NCI-H446 (cell line): ENCODE measurements at regions not wholly inside any gene's neighbourhood (a gene's known extent, or its start where the extent isn't known, plus 50 kb on each side); places are given as distances from the start of the nearest gene placed in this dataset.

Source experiments
- DNase-seq, 2 experiments: peaks; one replicate each; lab custom pipeline; 2025; lab: John Stamatoyannopoulos, UW

DNA sequence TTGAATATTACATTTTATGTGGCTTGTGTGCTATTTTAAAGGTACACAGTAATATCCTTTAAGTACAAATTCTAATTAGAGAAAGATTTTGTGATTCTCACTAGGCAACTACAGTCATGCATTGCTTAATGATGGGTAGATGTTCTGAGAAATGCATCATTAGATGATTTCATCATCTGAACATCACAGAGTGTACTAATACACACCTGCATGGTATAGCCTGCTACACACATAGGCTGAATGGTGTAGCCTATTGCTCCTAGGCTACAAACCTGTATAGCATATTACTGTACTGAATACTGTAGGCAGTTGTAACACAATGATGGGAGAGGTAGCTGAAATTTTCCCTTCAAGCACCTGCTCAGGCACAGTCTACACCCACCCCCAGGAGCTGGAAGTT is 217.4 kb upstream of the EOMES start:
- no peak for DNase-seq

DNA sequence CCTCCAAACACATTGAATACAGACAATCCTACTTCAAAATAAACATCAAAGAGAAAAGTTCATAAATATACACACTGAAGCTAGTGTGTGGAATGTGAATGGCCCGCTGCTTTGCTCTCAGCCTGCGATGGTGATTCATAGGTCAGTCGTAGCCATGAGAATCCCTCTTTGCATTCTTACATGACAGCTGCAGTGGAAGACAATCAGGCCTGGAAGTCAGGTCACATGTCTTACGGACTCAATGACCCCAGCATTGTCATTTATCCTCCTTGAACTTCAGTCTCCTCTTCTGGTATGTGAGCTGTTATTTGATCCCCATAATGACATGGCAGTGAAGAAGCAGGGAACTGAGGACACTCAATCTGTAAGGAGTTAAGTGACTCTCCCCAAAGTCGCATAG is 217.8 kb upstream of the EOMES start:
- no peak for DNase-seq

- DNase-seq, result no peak
Measured at GRCh38 chr3:27943106-27943505, 221.0 kb upstream of the EOMES start.

GRCh38 chr3:27945229-27945628 is 223.1 kb upstream of the EOMES start:
- no peak for DNase-seq

GRCh38 chr3:27960133-27960532 is 238.0 kb upstream of the EOMES start:
- no peak for DNase-seq

- no peak for DNase-seq
Measured at GRCh38 chr3:27963519-27963918, 241.4 kb upstream of the EOMES start.

DNA sequence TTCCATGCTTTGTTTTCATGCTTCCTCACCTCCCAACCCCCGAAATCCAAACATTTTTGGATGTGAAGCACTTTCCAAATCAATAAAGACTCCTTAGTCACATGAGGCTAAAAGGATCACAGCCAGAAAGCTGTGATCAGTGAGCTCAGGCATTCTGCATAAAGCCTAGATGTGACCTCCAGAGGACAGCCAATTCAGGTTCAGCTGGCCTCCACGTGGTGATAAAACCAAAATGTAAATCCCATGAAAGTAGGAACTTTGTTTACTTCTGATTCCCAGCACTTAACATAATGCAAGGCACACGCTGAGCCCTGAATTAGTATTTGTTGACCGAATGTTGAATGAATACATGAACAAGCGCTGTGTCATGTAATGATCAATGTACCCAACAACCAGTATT is 249.5 kb upstream of the EOMES start:
- DNase-seq, result no peak

DNA sequence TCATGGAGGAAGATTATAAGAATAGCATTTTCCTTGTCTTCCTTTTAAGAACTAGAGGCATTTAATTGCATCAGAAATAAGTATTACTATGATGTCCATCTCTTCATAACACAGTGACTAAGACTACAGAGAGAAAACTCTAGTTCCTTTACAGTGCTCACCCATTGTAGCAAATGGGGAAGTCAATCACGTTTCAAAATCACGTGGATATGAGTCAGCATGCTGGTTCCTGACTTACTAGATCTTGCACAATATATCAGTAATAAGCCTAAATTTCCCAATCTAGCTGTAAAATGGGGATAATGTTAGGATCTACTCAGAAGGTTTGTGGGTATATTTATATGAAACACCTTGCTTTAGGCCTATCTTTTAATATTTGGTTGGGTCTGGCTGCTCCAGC is 254.8 kb upstream of the EOMES start:
- no peak for DNase-seq

DNA sequence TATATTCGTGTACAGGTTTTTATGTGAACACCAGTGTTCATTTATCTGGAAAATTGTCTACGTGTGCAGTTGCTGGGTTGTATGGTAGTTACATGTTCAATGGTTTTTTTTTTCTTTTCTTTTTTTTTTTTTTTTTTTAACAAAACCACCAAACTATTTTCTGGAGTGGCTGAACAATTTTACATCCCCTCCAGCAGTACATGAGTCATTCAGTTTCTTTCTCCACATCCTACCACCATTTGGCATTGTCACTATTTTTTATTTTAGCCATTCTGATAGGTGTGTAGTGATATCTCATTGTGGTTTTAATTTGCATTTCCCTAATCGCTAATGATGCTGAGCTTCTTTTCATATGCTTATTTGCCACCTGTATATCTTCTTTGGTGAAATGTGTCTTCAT is 256.3 kb upstream of the EOMES start:
- DNase-seq, result no peak

- DNase-seq, result no peak
Measured at GRCh38 chr3:27985369-27986035, 255.9 kb upstream of the CMC1 start.

DNA sequence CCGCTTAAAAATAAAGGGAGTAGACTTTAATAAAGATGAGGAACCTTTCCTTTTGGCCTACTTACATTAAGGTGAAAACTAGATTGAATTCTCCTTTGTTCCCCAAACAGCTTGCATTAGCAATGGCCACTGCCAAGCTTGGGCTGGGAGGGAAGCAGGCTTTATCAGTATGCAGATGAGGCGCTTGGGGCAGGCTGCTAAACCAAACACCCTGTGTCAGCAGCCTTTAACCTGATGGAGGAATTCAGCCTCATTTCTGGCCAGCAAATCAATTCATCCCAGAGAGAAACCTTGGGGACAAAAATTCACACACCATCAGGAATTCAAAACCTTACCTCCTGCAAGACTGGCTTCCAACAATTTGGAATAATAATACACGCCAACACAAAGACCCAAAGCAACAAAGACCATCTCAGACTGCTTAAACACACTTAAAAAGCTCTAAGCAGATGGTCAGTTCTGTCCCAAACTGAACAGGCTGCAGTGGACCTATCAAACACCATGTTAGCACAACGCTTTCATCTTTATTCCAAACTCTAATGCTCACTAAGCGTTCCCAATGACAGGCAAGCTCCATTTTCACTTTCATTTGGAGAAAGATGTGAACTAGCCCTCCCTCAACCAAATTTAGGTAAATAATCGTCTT is 255.1 kb upstream of the CMC1 start:
- no peak for DNase-seq

DNA sequence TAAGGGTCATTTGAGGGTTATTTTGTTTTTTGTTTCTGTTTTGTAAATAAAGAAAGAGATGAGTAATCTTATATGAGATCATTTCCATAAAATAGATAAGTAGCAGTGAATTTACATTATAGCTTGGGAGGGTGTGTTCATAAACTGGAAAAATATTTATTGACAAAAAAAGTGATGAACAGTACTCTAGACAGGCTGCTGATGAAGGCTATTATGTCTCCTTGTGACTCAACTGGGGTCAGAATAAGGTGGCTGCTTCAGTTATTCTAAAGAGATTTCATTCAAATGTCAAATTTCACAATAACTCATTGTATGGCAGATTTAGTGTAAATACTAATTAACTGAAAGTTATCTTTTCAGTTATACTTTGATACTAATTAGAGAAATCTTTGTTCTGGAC is 251.1 kb upstream of the CMC1 start:
- no peak for DNase-seq

GRCh38 chr3:27990837-27991236 is 250.6 kb upstream of the CMC1 start:
- DNase-seq, result no peak

GRCh38 chr3:27993051-27993450 is 248.4 kb upstream of the CMC1 start:
- DNase-seq, result no peak

- no peak for DNase-seq
Measured at GRCh38 chr3:28000608-28001007, 240.8 kb upstream of the CMC1 start.

- no peak for DNase-seq
Measured at GRCh38 chr3:28008235-28008634, 233.2 kb upstream of the CMC1 start.

DNA sequence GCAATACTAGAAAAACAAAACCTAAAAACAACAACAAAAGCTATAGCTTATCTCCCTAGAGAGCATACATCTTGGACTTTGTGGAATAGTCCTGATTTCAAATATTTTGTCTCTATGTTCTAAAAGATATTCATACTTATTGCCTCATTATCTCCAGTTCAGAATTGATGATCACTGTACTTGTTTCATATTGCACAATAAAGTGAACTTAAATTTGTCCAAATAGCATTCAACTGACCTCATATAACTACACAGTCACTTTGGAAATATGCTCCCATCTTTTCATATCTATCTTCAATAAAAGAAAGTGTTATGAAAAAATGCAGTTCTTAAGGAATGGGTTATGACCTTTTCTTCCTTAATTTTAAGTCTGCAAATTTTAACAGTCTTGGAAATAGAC is 228.6 kb upstream of the CMC1 start:
- no peak for DNase-seq

DNA sequence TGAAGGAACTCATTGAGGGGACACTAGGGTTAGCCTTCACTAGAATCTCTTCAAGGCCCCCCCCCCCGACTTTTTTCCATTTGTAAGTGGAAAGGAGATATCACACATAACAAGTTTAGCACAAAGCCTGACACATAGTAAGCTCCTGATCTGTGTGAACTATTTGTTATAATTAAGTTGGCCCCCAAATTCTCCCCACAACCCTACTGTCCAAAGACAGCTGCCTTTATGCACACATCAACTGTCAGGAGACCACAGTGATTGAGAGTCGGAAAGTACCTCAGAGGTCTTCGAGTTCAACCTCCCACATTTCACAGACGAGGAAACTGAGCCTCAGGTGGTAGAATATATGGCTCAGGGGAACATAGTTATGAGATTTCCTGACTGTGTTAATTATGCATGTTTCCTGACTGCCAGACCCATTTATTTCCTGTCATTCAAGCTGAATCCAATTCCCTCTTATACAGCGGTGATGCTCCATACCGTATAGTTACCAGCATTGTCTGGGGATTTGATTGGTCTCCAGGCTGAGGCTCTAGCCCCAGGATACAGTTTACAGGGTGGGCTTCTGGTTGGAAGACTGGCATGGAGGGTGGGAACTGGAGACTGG is 227.4 kb upstream of the CMC1 start:
- DNase-seq, result no peak

DNA sequence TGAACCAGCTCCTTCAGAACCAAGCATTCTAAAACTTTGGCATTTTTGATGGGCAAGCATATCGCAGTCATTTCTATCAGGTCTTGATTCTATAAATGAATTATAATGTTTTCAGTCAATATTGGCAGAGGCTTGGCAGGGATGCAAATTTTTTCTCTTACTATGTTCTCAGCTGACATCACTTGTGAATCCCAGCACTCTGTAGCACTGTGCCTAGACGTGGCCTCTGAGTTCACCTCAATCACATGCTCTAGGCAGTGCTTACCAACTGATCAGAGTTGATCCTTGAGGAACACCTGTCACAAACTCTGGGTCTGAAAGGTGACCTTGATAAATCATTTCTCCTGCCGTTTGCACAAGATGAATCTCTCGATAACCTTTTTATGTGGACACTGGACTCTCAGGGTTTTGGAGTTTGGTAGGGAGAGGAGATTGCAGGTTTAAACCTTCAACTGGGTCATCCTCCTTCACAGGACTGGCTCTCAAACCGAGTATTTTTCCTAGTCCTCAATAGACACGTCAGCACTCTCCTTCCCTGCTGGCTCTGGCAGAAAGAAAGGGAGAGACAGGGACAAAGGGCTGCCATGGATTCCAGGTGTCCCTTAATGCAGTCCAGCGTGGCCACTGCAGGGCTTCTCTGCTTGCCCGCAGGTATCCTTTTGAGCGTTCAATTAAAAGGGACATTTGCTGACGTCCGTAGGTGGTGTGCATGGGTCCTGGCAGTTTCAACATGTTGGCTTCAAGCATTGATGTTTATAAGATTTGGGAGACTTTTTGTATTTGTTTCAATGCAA is 222.3 kb upstream of the CMC1 start:
- DNase-seq, result no peak

GRCh38 chr3:28019740-28020139 is 221.7 kb upstream of the CMC1 start:
- no peak for DNase-seq

DNA sequence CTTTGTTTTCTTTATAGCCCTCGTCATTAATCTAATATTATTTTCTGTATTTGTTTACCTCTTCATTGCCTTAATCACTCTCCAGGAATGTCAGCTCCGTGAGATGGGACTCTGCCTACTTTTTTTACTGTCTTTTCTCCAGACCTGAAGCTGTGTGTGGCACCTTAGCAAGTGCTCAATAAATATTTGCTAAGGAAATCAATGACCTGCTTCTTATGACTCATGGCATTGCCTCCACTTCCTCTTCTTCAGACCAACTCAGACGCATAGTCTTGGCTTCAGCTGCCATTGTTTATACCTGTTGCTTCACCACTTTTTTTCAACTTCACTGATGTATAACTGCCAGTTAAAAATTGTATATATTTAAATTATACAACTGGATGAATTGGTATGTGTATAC is 218.5 kb upstream of the CMC1 start:
- DNase-seq, result no peak

- no peak for DNase-seq
Measured at GRCh38 chr3:28028554-28028953, 212.9 kb upstream of the CMC1 start.
